ENCODE measurements at regions not wholly inside any gene's neighbourhood (a gene's known extent, or its start where the extent isn't known, plus 50 kb on each side); places are given as distances from the start of the nearest gene placed in this dataset.

DNA sequence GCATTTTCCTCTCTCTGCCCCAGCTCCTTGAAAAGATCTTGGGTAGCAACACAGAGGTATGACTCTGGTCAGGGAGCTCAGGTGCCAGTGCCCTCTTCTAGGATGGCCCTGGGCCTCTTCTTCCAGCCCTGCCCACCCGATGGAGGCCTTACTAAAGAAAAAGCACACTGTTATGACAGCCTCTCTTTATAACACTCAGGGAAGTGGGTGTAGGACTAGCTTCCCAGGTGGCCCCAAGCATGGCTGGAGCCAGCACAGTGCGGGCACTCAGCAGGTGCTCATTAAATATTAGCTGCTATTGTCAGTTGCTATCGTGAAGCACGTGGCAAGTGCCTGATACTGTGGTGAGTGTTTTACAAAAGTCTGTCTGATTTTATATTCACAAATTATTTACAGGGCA, 127.2 kb upstream of the B3GAT1 start:
- intact Hi-C loops (cut with DNase I), result no loop called here
- peak in 2 of 10 donors; percentile 0 to 26 for DNase-seq

DNA sequence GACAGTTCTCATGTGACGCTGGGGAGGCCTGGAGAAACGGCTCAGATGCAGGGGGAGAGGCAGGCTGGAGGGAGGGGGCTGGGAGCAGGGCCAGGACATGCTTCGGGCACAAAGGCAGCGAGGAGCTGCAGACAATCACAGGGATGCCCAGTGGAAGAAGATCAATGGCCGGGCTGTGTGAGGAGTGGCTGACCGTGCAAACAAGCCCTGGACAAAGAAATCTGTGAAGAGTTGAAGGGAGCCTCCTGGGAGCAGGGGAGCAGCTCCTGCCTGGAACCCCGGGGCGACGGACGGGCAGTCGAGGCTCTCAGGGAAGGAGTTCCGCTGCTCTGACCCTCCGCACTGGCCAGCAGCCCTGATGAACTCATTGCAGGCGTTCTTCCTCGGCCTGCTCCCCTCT, 126.7 kb upstream of the B3GAT1 start:
- DNase-seq, result peak in 3 of 10 donors; percentile 7 to 75 (median 72)
- intact Hi-C loops (cut with DNase I), result no loop called here

- peak in 2 of 10 donors; percentile 48 to 59 for DNase-seq
- intact Hi-C loops (cut with DNase I), result no loop called here
Observed at GRCh38 chr11:134537941-134538340, 125.9 kb upstream of the B3GAT1 start.

DNA sequence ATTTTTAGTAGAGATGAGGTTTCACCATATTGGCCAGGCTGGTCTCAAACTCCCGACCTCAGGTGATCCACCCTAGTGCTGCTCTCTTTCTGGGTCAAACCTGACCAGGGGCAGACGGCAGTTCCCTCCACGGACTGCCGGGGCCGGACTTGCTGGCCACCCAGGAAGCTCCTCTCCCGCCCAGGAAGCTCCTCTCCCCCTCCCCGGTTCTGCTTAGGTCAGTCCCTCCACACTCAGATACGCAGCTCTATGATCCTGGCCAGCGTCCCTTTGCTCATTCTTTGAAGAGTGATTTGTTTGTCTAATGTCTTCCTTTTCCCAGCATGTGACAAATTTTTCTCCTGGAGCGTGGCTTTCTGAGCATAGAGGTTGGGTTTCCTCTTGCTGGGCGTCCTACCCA, 125.3 kb upstream of the B3GAT1 start:
- peak in 3 of 10 donors; percentile 1 to 47 (median 46) for DNase-seq
- intact Hi-C loops (cut with DNase I), result no loop called here

DNA sequence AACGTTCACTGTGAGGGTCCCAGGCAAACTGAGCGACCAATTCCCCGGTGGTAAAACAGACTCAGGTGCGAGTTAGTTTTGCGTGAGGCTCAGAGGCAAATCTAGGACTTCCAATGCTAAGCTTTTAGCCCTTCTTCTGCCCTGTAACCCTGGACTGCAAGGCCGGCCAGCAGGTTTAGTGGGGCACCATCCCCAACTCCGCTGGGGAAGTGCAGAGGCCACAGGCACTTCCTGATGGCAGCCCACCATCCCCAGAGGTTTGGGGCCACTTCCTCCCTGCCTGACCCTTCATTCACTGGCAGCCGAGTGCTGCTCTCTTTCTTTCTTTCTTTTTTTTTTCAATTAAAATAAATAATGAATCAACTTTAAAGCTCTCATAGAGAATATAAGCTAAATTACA, 124.6 kb upstream of the B3GAT1 start:
- DNase-seq, result peak in 2 of 10 donors; percentile 0 to 35

DNA sequence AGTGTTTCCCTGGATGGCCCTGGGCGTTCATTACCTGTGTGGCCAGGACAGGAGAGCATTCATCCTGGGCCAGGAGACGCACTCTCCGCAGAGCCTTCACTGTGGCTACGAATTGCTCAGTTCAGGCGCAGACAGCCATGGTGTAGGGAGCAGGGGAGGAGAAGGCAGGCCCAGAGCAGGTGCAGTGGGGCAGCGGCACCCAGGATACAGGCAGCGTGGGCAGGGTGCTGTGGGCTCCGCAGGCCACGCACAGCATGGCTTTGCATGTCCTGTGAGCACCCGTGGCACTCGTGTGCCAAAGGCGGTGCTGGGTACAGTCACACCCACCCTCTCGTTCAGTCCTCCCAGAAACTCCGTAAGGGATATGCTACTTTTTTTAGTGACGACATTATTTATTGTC, 124.2 kb upstream of the B3GAT1 start:
- intact Hi-C loops (cut with DNase I), result no loop called here
- DNase-seq, result peak in 2 of 10 donors; percentile 59 to 66

More for the DNA sequence above, 124.6 kb upstream of the B3GAT1 start:
- intact Hi-C loops (cut with DNase I), result no loop called here

DNA sequence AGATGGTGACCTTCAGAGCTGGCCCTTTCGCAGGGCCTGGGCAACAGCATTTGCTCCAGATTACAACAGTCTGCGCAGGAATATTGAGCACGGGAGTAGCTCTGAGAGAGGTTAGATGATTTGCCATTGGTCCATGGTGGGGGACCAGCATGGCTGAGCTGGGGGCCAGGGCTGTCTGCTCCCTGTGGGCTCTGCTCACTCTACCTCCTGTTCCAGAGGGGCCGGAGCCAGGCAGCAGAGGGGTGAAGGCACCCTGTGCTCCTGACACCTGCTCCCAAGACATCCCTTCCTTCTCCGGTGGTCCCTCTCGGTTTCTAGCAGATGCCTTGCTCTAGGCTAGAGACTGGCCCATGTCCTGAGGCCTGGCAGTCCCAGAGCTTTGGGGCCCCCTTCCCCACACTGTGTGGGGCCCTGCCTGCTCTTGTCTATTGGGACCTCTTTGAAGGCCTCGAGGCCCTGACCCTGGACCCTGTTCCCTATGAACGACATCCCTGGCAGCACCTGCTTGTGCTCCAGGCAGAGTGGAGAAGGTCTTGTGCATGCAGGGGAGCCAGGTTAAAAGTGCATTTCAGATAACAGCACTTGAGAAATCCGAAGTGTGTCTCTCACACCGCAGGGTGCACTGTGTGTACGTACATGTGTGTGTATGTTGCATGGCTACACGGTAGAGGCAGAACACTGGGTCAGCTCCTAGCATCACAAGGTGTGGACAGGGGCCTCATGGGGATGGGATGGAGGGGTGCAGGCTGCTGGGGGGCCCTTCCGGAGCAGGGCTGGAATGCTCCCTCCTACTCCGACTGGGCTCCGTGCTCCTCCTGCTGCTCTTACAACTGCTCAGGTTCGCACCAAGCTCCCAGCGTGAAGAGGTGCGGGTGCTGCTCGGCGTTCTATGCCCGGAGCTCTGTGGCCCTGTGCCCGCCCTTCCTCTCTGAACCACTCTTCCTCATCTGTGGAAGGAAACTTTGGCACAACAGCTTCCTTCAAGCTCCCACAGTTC, 123.3 kb upstream of the B3GAT1 start:
- DNase-seq, result peak in 3 of 10 donors; percentile 7 to 69 (median 62)
- intact Hi-C loops (cut with DNase I), result no loop called here

DNA sequence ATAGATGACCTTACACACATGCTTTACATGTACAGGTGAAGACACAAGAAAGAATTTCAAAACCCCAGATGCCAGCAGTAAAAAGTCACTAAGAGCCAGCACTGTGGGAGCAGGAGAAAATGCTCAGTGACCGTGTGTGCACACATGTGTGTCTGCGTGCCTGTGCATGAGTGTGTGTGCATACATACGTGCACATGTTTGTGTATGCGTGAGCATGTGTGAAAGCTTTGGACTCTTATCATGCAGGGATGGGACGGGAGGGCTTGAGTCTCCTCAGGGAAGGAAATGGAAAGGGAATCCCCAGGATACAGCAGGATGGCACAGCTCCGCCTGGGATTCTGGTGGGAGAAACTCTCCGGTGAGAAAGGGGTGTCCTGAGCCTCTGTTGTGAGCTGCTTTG, 121.5 kb upstream of the B3GAT1 start:
- peak in 1 of 10 donors; percentile 49 for DNase-seq
- intact Hi-C loops (cut with DNase I), result no loop called here

GRCh38 chr11:134532921-134533421, 120.9 kb upstream of the B3GAT1 start:
- intact Hi-C loops (cut with DNase I), result no loop called here
- DNase-seq, result peak in 2 of 10 donors; percentile 62 to 81

GRCh38 chr11:134532131-134532920, 120.3 kb upstream of the B3GAT1 start:
- DNase-seq, result peak in 1 of 10 donors; percentile 69
- intact Hi-C loops (cut with DNase I), result no loop called here

DNA sequence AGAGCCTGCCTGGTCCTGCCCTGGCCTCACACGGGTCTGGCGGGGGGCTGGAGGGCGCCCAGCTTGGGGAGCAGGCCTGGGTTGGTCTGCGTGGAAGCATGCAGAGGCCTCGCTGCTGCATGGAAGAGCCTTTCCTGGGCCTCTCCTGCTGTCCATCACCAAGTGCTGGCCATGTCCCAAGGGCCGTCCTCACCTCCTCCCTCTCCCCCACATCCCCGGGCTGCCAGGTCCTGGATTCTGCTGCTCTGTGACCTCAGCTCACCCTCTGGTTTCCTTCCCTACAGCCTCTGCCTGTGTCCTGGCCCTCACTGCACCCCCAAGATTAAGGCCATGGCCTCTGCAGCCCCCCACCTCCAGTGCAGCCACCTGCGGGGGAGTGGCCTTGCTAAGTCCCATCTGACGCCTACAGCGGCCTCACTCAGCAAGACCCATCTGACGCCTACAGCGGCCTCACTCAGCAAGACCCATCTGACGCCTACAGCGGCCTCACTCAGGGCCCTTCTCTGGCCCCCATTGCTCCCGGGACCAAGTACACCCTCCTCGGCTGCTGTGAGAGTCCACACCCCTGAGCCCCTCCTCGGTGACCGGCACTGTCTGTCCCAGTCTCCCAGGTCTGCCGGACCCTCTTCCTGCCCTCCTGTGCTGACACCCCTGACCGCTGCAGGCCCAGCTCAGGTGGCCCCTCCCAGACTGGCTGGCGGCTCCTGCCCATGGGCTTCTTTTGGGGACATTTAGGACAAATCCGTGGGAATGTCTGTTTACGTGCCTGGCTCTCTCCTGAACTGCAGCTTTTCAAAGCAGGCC, 119.5 kb upstream of the B3GAT1 start:
- intact Hi-C loops (cut with DNase I), result no loop called here
- peak in 1 of 10 donors; percentile 69 for DNase-seq

DNA sequence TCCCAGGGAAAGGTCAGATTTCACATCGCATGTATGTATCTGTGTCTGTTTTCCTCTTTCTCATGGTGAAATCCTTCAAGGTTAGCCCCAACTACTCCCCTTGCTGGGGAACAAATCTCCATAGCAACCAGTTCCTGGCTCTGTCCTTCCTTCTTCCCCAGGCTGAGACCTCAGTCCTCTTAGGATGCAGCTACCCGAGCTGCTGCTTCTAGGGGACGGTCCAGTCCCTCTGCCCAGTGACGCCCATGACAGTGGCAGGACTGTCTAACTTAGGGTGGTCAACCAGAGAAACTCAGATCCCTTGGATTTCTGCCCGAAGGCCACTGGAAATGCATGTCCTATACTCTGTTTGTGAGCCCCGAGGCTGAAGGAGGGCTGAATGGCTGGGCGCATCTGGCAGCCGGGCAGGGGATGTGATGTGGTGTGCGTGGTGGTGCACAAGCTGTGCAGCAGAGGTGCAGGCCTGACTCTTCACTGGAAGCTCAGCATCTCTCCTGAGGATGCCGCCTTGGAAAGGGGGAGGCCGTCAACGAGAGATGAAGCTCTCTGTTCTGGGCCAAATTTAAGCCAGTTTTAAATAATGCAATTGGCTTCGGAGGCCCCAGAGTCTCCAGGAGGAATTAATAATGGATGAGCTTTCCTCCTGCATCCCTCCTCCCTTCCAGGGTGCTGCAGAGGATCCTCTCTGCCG, 118.7 kb upstream of the B3GAT1 start:
- intact Hi-C loops (cut with DNase I), result no loop called here
- peak in 1 of 10 donors; percentile 5 for DNase-seq

DNA sequence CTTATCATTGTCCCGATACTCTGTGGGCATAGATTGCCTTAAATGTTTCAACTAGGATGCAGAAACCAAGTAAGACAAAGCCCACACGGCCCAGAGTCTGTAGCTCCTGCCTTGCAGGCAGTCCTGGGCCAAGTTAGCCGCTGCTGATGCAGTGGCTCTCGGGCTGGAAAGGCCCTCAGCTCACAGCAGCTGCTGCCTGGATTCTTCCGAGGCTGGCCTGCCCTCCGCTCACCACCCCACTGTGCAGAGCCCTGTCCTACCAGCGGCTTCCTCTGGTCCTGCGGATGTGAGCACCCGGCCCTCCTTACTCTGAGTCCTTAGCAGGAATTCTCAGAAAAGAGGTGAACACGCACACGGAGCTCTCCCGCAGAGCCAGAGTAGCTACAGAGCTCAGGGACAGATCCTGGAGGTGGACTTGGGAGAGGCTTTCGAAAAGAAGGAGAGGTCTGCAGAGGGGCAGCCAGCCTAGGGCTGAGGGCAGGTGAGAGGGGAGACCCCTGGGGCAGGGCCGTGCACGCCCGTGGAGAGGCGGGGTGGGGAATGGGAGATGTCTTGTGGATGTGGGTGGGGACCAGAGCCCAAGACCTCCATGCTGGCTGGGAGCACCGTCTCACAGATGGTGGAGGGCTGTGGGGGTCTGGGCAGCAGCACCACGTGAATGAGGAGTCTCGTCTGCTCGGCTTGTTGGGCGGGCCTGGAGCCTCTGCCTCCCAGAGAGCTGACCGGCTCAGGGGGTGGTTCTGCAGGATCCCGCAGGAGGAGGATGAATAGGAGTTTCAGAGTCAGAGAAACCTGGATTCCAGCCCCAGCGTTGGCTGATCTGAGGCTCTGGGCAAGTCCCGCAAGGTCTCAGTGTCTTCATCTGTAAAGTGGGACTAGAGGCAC, 117.4 kb upstream of the B3GAT1 start:
- DNase-seq, result peak in 4 of 10 donors; percentile 4 to 67 (median 28)
- intact Hi-C loops (cut with DNase I), result no loop called here

- intact Hi-C loops (cut with DNase I), result no loop called here
- peak in 3 of 10 donors; percentile 3 to 77 (median 25) for DNase-seq
Observed at GRCh38 chr11:134528453-134528852, 116.4 kb upstream of the B3GAT1 start.

DNA sequence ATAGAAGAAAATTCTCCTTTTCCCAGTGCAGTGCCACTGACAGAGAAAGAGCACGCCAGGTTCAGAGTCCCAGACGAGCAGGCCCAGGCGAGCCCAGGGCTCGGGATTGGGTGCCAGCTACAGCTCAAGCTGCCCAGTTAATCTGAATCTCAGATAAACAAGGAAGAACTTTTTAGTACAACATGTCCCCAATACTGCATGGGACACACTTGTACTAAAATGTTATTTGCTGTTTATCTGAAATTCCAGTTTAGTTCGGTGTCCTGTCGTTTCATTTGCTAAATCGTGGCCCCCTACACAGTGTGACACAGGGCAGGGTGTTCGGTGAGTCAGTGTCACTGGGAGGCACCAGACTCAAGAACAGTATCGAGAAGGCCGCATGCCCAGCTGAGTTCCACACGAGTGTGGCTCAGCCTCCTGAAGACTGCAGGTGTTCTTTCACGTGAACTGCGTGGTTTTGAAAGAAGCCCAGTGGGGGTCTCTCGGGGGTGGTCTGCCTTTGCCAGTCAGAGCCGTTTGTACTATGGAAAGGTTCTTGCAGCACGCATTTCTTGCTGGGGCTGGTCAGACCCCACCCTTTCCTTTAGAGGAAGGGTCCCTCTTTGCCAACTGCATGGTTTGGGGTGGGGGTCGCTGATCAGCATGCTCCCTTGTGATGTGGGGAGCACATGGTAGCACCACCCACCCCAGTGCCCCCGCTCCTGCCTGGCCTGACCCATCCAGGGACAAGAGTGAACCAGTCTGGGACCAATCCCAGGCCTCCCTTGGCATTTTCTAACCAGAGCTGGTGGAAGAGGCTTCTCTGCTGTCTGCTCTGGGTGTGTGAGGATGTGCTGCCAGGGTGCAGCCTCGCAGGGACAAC, 115.6 kb upstream of the B3GAT1 start:
- intact Hi-C loops (cut with DNase I), result no loop called here
- DNase-seq, result peak in 3 of 10 donors; percentile 5 to 70 (median 53)

DNA sequence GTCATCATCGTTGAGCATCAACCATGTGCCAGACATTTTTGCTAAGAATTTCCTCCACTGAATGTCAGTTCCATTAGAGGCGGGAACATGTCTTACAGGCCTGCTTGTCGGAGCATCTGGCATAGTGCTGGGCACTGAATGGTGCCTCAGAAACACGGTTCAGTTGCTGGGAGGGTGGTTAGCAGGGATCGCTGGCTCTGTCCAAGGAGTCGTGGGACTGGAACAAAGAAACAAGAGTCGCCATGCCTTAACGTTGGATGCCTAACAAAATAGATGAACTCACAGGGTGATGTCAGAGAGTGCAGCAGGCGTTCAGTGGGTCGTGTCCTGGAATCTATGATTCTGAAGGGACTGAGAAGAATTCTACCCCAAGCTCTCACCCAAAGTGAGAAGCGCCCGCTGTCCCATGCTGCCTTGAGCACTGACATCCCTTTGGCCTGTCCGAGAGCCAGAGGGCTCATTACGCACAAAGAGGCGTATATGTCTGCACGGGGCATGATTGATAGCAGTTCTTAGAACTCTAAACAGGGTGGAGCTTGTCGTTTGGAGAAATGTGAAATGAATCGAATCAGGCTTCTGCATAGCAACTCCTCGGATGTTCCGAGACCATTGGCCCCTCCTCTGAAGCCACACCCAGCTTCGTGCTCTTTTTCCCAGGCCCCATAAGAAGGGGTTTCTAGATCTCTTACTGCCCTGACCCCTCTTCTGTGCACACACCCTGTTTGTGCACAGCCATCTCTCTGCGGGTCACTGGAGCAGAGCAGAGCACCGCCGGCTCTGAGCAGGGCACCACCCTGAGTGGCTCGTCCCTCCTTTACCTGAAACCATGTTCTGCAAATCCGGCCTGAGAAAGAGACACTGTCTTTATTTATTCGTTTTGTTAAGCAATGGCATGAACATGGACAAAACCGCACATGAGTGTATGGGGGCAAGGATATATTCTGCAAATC, 113.1 kb upstream of the B3GAT1 start:
- intact Hi-C loops (cut with DNase I), result no loop called here
- peak in 4 of 10 donors; percentile 1 to 57 (median 10) for DNase-seq
